Activated T-helper 2 cell treated with anti-CD3 and anti-CD28 coated beads, Interferon-gamma antibody, Interleukin-2, Interleukin-4, amounts not matched to agents 10 μg/mL and 5 μg/mL and 100 μg/mL, durations not matched to agents 14 hours and 24 hours and 36 hours (primary cell): ENCODE measurements at regions not wholly inside any gene's neighbourhood (a gene's known extent, or its start where the extent isn't known, plus 50 kb on each side); places are given as distances from the start of the nearest gene placed in this dataset.
"Not testable (repeated sequence)": the region's sequence is repeated elsewhere in the genome, so short reads cannot be mapped to it uniquely, and the experiment has no call there.

Source experiments
- DNase-seq: peaks from one replicate; pipeline ENCODE4 v3.0.0; 2021; ENCODE audit warnings: low spot score
- H3K27ac Mint-ChIP-seq: one replicate; pipeline ENCODE4 v1.8.0; 2021; ENCODE audit warnings: mixed read lengths
- H3K27me3 Mint-ChIP-seq: one replicate; pipeline ENCODE4 v1.8.0; 2021; ENCODE audit warnings: low read depth, mixed read lengths
- H3K36me3 Mint-ChIP-seq: one replicate; pipeline ENCODE4 v1.8.0; 2021; ENCODE audit warnings: low read depth, mixed read lengths
- H3K4me1 Mint-ChIP-seq: one replicate; pipeline ENCODE4 v1.8.0; 2021; ENCODE audit warnings: low read depth, mixed read lengths
- H3K4me3 Mint-ChIP-seq: one replicate; pipeline ENCODE4 v1.8.0; 2021; ENCODE audit warnings: low read depth, mild to moderate bottlenecking, moderate library complexity, mixed read lengths
- H3K9me3 Mint-ChIP-seq: one replicate; pipeline ENCODE4 v1.8.0; 2021; ENCODE audit warnings: mixed read lengths
- intact Hi-C: fragments of 100-400 bp; cut with micrococcal nuclease; formaldehyde crosslinking; loops from one replicate; pipeline ENCODE4 v1.15.1; 2023

DNA sequence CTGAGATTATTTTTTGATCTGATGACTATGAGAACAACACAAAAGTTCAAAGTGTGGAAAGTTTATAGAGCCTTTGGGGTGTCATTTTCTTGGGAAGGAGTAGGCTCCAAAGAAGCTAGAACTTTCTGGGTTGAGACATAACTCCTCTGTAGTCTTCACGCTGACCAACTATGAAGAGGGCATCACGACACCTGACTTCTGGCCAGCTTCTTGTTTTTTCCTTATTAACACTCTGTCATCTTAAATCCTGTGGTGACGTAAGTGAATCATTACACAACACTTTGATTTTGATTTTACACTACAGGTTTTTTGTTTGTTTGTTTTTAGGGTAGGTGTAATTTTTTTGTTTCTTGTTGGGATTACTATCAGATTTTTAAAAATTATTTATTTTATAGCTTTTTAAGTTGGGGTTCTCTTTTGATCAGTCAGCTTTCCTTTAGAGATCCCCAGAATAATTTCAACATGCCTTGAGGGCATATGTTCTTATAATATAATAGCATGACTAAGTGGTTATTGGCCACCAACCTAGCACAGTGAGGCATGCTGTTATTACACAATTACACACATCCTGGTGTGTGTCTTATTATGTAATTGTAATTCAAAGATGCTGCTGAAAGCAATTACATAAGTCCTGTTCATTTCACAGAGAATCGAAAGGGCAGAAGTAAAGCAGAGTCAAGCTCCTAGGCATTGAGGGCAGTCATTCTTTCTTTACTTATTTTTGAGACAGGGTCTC is 281.6 kb upstream of the NOTCH2NLA start:
- H3K27me3 Mint-ChIP-seq, DNase-seq, H3K9me3 Mint-ChIP-seq, H3K36me3 Mint-ChIP-seq, intact Hi-C loops, H3K27ac Mint-ChIP-seq, H3K4me3 Mint-ChIP-seq, H3K4me1 Mint-ChIP-seq: not testable (repeated sequence)

DNA sequence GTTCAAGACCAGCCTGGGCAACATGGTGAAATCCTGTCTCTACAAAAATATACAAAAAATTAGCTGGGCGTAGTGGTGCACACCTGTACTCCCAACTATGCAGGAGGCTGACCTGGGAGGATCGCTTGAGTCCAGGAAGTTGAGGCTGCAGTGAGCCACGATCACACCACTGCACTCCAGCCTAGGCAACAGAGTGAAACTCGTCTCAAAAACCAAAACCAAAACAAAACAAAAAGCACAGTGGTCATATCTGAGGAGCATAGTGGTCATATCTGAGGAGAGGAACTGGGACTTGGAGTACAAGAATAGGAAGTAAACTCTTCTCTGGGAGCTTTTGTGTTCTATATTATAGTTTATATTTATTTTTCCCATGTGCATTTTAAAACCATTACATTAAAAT is 275.3 kb upstream of the NOTCH2NLA start:
- DNase-seq, H3K9me3 Mint-ChIP-seq, H3K36me3 Mint-ChIP-seq, intact Hi-C loops, H3K4me1 Mint-ChIP-seq, H3K27me3 Mint-ChIP-seq, H3K27ac Mint-ChIP-seq, H3K4me3 Mint-ChIP-seq: not testable (repeated sequence)

DNA sequence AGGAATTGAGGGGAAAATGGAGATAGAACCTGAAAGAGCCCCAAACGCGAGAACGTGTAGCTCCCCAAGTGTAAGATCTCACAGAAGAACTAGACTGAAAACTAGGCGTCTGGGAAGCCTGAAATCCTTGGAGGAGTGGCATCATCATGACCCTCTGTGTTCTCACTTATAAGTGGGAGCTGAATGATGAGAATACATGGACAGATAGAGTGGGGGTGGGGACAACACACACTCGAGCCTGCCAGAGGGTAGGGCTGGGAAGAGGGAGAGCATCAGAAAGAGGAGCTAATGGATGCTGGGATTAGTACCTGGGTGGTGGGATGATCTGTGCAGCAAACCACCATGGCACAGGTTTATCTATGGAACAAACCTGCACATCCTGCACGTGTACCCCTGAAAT is 258.7 kb upstream of the NOTCH2NLA start:
- H3K27ac Mint-ChIP-seq, H3K27me3 Mint-ChIP-seq, H3K9me3 Mint-ChIP-seq, H3K4me1 Mint-ChIP-seq, DNase-seq, intact Hi-C loops, H3K4me3 Mint-ChIP-seq, H3K36me3 Mint-ChIP-seq: not testable (repeated sequence)

DNA sequence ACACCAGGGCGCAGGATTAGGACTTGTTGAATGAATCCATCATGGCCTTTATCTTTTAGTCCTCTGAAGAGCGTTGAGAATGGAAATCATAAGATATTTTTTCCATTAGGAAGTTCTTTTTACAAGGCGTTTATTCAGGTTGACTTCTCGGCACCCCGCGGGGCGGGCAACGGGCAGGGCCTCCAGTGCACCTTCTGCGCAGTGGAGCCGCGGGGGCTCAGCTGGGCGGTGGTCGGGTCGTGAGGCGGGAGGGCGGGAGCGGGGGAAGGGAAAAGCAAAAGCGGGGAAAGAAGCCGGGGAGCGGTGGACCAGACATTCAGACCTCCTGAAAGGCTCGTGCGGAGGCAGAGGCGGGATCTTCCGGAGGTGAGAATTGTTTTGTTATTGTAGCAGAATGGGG is 258.3 kb upstream of the NOTCH2NLA start:
- intact Hi-C loops, H3K36me3 Mint-ChIP-seq, DNase-seq, H3K4me1 Mint-ChIP-seq, H3K4me3 Mint-ChIP-seq, H3K27me3 Mint-ChIP-seq, H3K27ac Mint-ChIP-seq, H3K9me3 Mint-ChIP-seq: not testable (repeated sequence)

DNA sequence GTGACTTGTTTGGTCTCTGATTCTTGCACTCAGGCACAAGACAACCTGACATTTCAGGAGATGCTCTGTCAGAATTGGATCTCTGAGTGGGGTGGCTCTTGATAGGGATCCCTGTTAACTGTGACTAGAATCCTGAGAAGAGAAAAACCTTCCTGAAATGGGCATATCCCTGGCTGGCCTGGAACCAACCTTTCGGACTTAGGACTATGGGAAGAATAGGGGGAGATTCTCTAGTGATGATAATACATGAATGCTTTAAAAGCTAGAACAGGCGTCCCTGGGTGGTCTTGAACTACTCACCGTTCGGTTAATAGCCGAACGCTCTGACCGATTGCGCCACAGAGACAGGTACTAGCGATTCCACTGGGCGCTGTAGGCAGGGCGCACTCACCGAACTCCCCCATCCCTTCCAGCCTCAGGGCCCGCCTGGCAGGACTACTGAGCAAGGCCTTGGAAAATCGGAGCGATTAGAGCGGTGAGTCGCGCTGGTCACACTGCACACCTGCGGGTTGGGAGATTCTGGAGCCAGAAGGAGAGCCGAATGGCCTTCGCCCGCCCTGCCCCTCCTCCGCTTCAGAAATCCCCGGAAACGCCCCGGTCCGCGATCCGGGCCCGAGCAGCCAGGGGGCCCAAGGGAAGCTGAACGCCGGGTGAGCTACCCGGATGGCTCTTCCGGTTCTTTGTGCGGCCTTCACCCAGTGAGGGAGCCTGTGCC is 257.6 kb upstream of the NOTCH2NLA start:
- intact Hi-C loops, H3K36me3 Mint-ChIP-seq, H3K9me3 Mint-ChIP-seq, H3K27me3 Mint-ChIP-seq, DNase-seq, H3K4me1 Mint-ChIP-seq, H3K4me3 Mint-ChIP-seq: not testable (repeated sequence)
- peak overlapping the region; percentile 52 for H3K27ac Mint-ChIP-seq

DNA sequence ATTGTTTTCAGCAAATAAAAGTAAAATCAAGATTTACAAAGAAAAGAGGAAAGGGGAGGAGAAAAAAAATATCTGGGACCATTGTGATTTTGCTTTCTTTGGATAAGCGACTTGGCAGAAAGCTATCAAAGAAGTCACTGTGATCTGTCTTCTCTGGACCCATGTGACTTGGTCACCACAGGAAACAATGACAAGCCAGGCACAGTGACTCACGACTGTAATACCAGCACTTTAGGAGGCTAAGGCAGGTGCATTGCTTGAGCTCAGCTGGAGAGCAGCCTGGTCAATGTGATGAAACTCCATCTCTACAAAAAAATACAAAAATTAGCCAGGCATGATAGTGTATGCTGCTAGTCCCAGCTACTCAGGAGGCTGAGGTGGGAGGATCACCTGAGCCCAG is 255.4 kb upstream of the NOTCH2NLA start:
- intact Hi-C loops, DNase-seq, H3K4me1 Mint-ChIP-seq, H3K27ac Mint-ChIP-seq, H3K36me3 Mint-ChIP-seq, H3K4me3 Mint-ChIP-seq, H3K9me3 Mint-ChIP-seq, H3K27me3 Mint-ChIP-seq: not testable (repeated sequence)

DNA sequence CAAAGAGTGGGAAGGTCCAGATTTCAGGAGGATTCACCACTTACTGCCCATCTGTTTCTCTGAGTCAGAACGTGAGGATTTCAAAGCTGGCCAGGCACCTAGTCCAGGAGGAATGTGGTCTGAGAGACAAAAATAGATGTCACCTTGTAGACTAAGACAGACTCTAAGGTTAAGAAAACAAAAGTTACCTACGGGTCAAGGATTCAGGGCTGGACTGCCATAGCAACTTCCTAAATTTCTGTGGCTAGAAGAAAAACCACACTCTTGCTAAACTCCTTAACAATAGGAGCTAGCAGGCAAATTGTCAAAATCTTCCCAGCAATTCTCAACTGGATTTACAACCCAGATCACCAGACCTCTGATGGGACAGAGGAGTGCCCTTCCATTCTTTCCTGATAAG is 250.4 kb upstream of the NOTCH2NLA start:
- H3K36me3 Mint-ChIP-seq, H3K9me3 Mint-ChIP-seq, H3K27ac Mint-ChIP-seq, H3K4me3 Mint-ChIP-seq, H3K27me3 Mint-ChIP-seq, intact Hi-C loops, DNase-seq, H3K4me1 Mint-ChIP-seq: not testable (repeated sequence)

DNA sequence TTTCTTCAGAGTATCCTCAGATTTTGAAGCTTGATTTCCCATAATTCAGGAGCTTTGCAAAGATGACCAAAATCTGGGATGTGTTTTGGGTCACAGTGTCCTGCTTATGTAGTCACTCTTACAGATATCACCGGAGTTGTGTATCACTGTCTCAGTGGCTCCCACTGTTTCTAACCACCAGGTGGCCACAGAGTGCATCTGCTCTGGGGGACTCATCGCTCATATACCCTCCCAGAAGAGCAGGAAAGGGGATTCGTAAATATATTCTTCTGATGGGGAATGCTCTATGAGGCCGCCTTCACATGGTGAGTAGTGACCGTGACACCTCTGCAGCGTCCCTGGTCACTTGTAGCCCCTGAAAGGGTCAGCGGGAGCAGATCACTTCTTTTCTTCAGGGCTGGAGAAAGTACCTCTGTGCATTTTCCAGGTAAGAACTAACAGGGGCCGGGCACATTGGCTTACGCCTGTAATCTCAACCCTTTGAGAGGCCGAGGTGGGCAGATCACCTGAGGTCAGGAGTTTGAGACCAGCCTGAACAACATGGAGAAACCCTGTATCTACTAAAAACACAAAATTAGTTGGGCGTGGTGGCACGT is 249.4 kb upstream of the NOTCH2NLA start:
- peak; percentile 11 for DNase-seq
- intact Hi-C loops, H3K4me3 Mint-ChIP-seq, H3K27ac Mint-ChIP-seq, H3K27me3 Mint-ChIP-seq, H3K4me1 Mint-ChIP-seq, H3K9me3 Mint-ChIP-seq, H3K36me3 Mint-ChIP-seq: not testable (repeated sequence)

DNA sequence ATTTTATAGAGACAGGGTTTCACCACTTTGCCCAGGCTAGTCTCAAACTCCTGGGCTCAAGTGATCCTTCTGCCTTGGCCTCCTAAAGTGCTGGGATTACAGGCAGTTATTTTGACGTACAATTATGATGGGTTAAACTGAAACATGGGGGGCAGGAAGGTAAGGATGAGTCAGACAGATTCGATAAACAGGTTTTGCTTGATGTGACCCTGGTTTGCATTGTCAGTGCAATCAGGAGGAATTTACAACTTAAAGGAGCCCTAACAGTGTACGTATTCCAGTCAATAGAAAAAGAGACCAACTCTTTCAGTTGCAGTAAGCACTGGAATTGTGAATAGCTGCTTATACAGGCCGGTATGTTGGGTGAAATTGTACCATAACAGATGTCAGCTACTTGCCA is 246.3 kb upstream of the NOTCH2NLA start:
- H3K36me3 Mint-ChIP-seq, H3K4me1 Mint-ChIP-seq, H3K4me3 Mint-ChIP-seq, H3K27me3 Mint-ChIP-seq, H3K9me3 Mint-ChIP-seq, H3K27ac Mint-ChIP-seq, DNase-seq, intact Hi-C loops: not testable (repeated sequence)

DNA sequence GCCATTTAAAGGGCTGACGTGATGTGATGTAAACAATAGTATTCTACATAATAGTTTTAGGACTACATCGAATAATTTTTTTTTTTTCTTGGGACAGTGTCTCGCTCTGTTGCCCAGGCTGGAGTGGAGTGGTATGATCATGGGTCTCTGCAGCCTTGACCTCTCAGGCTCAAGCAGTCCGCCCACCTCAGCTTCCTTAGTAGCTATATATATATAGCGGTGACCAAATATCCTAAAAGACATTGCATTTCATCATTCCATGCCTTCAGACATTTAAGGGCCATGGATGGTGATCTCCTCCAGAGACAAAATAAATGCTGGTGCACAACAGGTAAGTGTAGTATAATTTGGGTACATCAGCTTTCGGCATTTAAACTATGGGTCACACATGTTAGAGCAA is 245.4 kb upstream of the NOTCH2NLA start:
- H3K4me3 Mint-ChIP-seq, H3K27me3 Mint-ChIP-seq, H3K36me3 Mint-ChIP-seq, H3K9me3 Mint-ChIP-seq, DNase-seq, H3K27ac Mint-ChIP-seq, H3K4me1 Mint-ChIP-seq, intact Hi-C loops: not testable (repeated sequence)

DNA sequence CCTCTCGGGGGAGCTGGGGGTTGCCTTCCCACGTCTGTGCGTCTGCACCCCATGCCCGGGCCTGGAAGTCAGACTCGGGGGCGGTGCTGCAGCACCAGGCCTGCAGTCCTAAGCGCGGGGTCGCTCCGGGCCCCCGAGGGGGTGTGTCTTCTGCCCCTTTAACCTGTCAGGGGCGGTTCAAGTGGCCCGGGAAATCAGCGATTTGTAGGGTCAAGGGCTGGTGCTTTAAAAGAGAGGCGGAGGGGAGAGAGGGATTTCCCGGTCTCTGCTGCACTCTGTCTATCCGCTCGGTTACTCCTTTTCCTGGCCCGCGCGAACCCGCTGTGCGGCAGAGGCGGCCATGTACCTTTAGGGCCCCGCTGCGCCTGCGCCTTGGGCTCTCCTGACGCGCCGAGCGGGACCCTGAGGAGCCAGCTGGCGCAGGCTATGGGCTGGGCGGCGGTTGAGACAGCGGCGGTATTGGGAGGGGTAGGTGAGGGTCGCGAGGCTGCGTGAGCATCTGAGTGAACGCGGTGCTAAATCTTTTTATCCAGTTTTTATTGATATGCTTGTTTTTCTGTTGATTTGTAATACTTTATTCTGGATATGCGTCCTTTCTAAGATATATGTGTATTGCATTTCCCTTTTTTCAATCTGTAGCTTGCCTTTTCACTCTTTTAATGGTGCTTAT is 243.5 kb upstream of the NOTCH2NLA start:
- Mint-ChIP-seq H3K27ac (peak overlapping the region; percentile 69), H3K4me3 (peak overlapping the region; percentile 76)
- H3K36me3 Mint-ChIP-seq, intact Hi-C loops, H3K27me3 Mint-ChIP-seq, H3K4me1 Mint-ChIP-seq, H3K9me3 Mint-ChIP-seq: not testable (repeated sequence)
- DNase-seq = peak; percentile 66

DNA sequence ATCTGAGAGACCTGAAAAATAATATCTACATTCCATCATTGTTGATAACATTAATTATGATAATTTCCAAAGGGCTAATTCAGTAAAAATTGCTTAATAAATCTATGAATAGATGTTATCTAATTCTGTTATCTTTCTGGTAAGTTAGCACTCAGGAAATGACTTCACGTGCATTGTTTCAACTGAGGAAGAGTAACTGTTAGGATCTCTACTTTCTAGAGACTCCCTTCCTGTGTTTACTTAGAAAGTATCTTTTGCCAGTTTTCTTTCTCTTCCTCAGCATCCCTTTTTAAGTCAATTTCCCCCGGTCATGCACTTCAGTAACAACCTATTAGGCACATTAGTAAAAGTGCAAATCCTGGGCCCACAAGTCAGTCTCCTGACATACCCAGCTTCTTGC is 231.1 kb upstream of the NOTCH2NLA start:
- H3K27ac Mint-ChIP-seq, H3K9me3 Mint-ChIP-seq, intact Hi-C loops, H3K4me3 Mint-ChIP-seq, H3K36me3 Mint-ChIP-seq, H3K27me3 Mint-ChIP-seq, DNase-seq: not testable (repeated sequence)
- H3K4me1 Mint-ChIP-seq = peaks cover 11% of the 10 kb centered on the region

DNA sequence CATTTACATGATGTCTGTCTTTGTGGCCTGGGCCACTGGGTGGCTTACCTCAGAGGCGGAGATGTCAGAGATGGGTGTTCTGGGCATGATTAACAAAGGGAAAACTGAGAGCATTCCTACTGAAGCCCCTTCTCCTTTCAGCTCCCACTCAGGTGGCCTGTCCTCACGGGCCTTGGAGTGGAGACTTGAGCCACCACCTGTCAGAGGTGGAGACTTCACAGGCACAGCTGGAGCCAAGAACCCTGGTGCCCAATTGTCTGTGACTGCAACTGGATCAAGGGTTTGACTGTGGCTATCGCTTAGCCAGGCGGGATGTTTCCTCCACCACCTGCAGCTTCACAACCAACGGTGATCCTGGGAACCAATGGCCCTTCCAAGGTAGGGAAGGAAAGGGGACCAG is 230.5 kb upstream of the NOTCH2NLA start:
- H3K27me3 Mint-ChIP-seq, H3K36me3 Mint-ChIP-seq, DNase-seq, H3K9me3 Mint-ChIP-seq, intact Hi-C loops, H3K27ac Mint-ChIP-seq, H3K4me3 Mint-ChIP-seq: not testable (repeated sequence)
- H3K4me1 Mint-ChIP-seq = peaks cover 11% of the 10 kb centered on the region
